CD4-positive, alpha-beta memory T cell (primary cell): ENCODE measurements at regions not wholly inside any gene's neighbourhood (a gene's known extent, or its start where the extent isn't known, plus 50 kb on each side); places are given as distances from the start of the nearest gene placed in this dataset.

ENCODE experiments used
- CTCF ChIA-PET: fragments of 350-600 bp; sonication (Branson Sonifier 250); formaldehyde crosslinking; loops from one replicate; lab custom pipeline; 2021; ENCODE audit warnings: inconsistent platforms; ENCODE audit not compliant: partially characterized antibody; lab: Charles Lee
- POLR2A ChIA-PET: fragments of 350-600 bp; sonication (Branson Sonifier 250); formaldehyde crosslinking; loops from one replicate; lab custom pipeline; 2021; ENCODE audit not compliant: partially characterized antibody; lab: Charles Lee
- DNase-seq, 5 donors: peaks; one replicate each; pipeline versions ENCODE4 v3.0.0 to v3.0.0-alpha.2; 2020 to 2022; ENCODE audit warnings: mixed read lengths in 1 of 5
- H3K27ac ChIP-seq: one replicate; pipeline ENCODE4 v1.7.0; 2013; ENCODE audit warnings: low read depth, low read length
- H3K27me3 ChIP-seq: 2 replicates; pipeline ENCODE4 v1.7.0; 2013; ENCODE audit warnings: mild to moderate bottlenecking, low read length, moderate library complexity; ENCODE audit not compliant: insufficient read depth
- H3K36me3 ChIP-seq: 2 replicates; pipeline ENCODE4 v1.7.0; 2013; ENCODE audit warnings: mild to moderate bottlenecking, low read length, moderate library complexity; ENCODE audit not compliant: insufficient read depth
- H3K4me1 ChIP-seq: 2 replicates; pipeline ENCODE4 v1.7.0; 2013; ENCODE audit warnings: mild to moderate bottlenecking, low read length, moderate library complexity; ENCODE audit not compliant: insufficient read depth
- H3K4me3 ChIP-seq, 2 donors: one replicate each; pipeline ENCODE4 v1.7.0; 2013; ENCODE audit warnings: low read length in 2 of 2, mild to moderate bottlenecking in 1 of 2
- H3K9me3 ChIP-seq, 2 donors: one replicate each; pipeline ENCODE4 v1.7.0; 2013; ENCODE audit warnings: low read length in 2 of 2, control low read depth in 1 of 2; ENCODE audit not compliant: control insufficient read depth in 1 of 2
- H3K27ac Mint-ChIP-seq, 7 donors: one replicate each; pipeline ENCODE4 v1.8.0; 2020 to 2021; ENCODE audit warnings: mixed read lengths in 7 of 7, mild to moderate bottlenecking in 6 of 7, inconsistent platforms in 3 of 7, moderate library complexity in 3 of 7
- H3K27me3 Mint-ChIP-seq, 2 donors: one replicate each; pipeline ENCODE4 v1.8.0; 2020 to 2021; ENCODE audit warnings: mixed read lengths in 2 of 2
- H3K36me3 Mint-ChIP-seq, 2 donors: one replicate each; pipeline ENCODE4 v1.8.0; 2020 to 2021; ENCODE audit warnings: mixed read lengths in 2 of 2, inconsistent platforms in 1 of 2, mild to moderate bottlenecking in 1 of 2
- H3K4me1 Mint-ChIP-seq, 4 donors: one replicate each; pipeline ENCODE4 v1.8.0; 2020 to 2021; ENCODE audit warnings: mixed read lengths in 4 of 4, mild to moderate bottlenecking in 1 of 4
- H3K4me3 Mint-ChIP-seq, 8 donors: one replicate each; pipeline ENCODE4 v1.8.0; 2020 to 2021; ENCODE audit warnings: mixed read lengths in 8 of 8, mild to moderate bottlenecking in 7 of 8, moderate library complexity in 6 of 8, inconsistent platforms in 3 of 8
- H3K9me3 Mint-ChIP-seq, 8 donors: one replicate each; pipeline ENCODE4 v1.8.0; 2020 to 2021; ENCODE audit warnings: mixed read lengths in 8 of 8, mild to moderate bottlenecking in 5 of 8, inconsistent platforms in 3 of 8, moderate library complexity in 1 of 8
- intact Hi-C: fragments of 100-400 bp; cut with micrococcal nuclease; formaldehyde crosslinking; loops from one replicate; pipeline ENCODE4 v1.15.1; 2023

- ChIA-PET CTCF (interaction anchor here (1.0 to 1.5 kb wide), 2 partner anchors 9 to 276 kb away, joined by 3 read pairs; no protein-coding TSS in a partner anchor), POLR2A (no interaction called here)
- intact Hi-C loops = no loop called here
- Mint-ChIP-seq H3K4me3 (no peak overlapping the region), H3K36me3 (peaks cover 0 to 5% of the 10 kb centered on the region in 2 donors), H3K27ac (no peak overlapping the region), H3K27me3 (no peaks in the 10 kb centered on the region), H3K4me1 (peaks cover 0 to 3% (median 0%) of the 10 kb centered on the region in 4 donors), H3K9me3 (peaks cover 0 to 17% (median 0%) of the 10 kb centered on the region in 8 donors)
- Histone ChIP-seq H3K27me3 (no peaks in the 10 kb centered on the region), H3K4me3 (no peak overlapping the region), H3K4me1 (peaks cover 2% of the 10 kb centered on the region), H3K27ac (no peak overlapping the region), H3K36me3 (no peaks in the 10 kb centered on the region), H3K9me3 (no peaks in the 10 kb centered on the region)
- no peak for DNase-seq
These were observed 530.7 kb upstream of the CFAP20DC start for GRCh38 chr3:59580499-59580898.

DNA sequence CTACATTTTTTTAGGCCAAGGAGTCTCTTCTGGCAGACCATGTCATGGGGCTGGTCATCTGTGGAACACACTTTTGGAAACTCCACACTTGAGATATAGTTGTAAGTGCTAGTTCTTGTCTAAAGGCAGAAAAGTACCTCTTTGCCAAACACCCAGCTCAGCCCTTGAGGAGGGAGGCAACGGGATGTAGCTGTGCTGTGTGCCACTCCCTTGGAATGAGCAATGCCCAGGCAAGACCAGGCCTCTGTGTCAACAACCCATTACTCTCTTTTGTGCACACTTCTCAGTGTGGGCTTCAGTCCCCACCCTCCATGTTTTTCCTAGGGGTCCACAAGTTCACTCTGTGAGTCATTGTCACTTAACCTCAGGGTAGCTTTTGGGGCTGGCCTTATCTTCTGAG lies 528.3 kb upstream of the CFAP20DC start:
- no peak overlapping the region for H3K4me3 ChIP-seq

GRCh38 chr3:59576606-59577005 lies 526.8 kb upstream of the CFAP20DC start:
- Histone ChIP-seq H3K9me3 (no peaks in the 10 kb centered on the region), H3K36me3 (no peaks in the 10 kb centered on the region), H3K27me3 (no peaks in the 10 kb centered on the region), H3K4me3 (no peak overlapping the region), H3K27ac (no peak overlapping the region), H3K4me1 (peaks cover 7% of the 10 kb centered on the region)
- H3K9me3 Mint-ChIP-seq = no peaks in the 10 kb centered on the region
- peaks cover 0 to 5% (median 0%) of the 10 kb centered on the region in 4 donors for H3K4me1 Mint-ChIP-seq
- DNase-seq = no peak
- no peaks in the 10 kb centered on the region for H3K36me3 Mint-ChIP-seq
- H3K27ac Mint-ChIP-seq = peak overlapping the region in 1 of 7 donors; percentile 2
- ChIA-PET CTCF (interaction anchor here (0.8 to 7.4 kb wide), 14 partner anchors 8 to 1805 kb away, joined by 3 to 54 read pairs (median 5); no protein-coding TSS in a partner anchor), POLR2A (no interaction called here)
- intact Hi-C loops = loop anchor here (5.0 kb wide), 2 partner anchors 264 to 1371 kb away; no protein-coding TSS in a partner anchor
- no peak overlapping the region for H3K4me3 Mint-ChIP-seq
- H3K27me3 Mint-ChIP-seq = no peaks in the 10 kb centered on the region

More for the DNA sequence above, 528.3 kb upstream of the CFAP20DC start:
- CTCF ChIA-PET = interaction anchor here (0.9 to 7.4 kb wide), 6 partner anchors 10 to 1804 kb away, joined by 3 to 54 read pairs (median 10); no protein-coding TSS in a partner anchor
- H3K36me3 ChIP-seq = no peaks in the 10 kb centered on the region
- no peak for DNase-seq
- H3K27ac ChIP-seq = no peak overlapping the region
- H3K27me3 ChIP-seq = no peaks in the 10 kb centered on the region
- H3K36me3 Mint-ChIP-seq = peaks cover 0 to 5% of the 10 kb centered on the region in 2 donors
- intact Hi-C loops = loop anchor here (5.0 kb wide), 2 partner anchors 266 to 1369 kb away; no protein-coding TSS in a partner anchor
- H3K9me3 Mint-ChIP-seq = peaks cover 0 to 7% (median 0%) of the 10 kb centered on the region in 8 donors
- peaks cover 0 to 5% (median 0%) of the 10 kb centered on the region in 4 donors for H3K4me1 Mint-ChIP-seq
- H3K27me3 Mint-ChIP-seq = no peaks in the 10 kb centered on the region
- no peaks in the 10 kb centered on the region for H3K9me3 ChIP-seq
- H3K4me1 ChIP-seq = peaks cover 7% of the 10 kb centered on the region
- H3K27ac Mint-ChIP-seq = no peak overlapping the region
- H3K4me3 Mint-ChIP-seq = no peak overlapping the region
- POLR2A ChIA-PET = no interaction called here

DNA sequence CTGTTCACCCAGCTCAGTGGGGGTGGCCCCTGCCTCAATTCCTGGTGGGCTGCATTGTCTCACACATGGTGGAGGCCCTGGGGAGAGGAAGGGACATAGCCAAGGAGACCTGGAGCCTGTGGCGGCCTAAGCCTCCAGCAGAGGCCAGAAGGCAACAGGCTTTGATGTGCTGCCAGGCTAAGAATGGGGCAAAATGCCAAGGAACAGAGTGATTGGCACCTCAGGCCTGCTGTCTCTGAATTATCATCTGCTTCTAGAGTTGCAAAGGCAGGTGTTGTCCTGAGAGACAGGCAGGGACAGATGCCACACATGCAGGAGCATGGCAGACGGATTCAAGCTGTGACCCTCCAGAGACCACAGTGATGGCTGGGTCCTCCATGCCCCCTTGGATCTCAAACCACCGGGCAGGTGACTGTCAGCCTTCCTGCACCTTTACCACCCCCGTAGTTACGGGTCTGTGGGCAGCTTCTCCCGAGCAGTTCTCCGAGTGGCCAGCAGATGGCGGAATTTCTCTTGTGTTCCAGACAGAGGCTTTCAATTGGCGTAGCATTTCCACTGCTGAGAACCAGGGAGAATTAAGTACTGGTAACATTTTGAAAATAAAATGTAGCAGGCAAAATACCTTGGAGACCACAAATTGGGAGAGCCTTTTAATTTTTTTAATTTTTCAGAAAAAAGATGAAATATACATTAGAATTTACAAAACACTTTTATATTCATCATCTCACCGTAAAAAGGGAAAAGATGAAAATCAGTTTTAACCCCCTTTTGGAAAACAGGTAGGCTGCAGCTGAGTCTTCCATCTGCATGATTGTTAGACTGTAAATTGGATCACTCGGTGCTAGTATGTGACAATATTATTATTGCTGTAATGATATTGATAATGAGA lies 525.5 kb upstream of the CFAP20DC start:
- Histone ChIP-seq H3K9me3 (no peaks in the 10 kb centered on the region), H3K4me1 (peaks cover 7% of the 10 kb centered on the region), H3K36me3 (no peaks in the 10 kb centered on the region), H3K27ac (no peak overlapping the region), H3K27me3 (no peaks in the 10 kb centered on the region), H3K4me3 (no peak overlapping the region)
- CTCF ChIA-PET = interaction anchor here (0.6 to 7.4 kb wide), 33 partner anchors 7 to 1807 kb away, joined by 3 to 54 read pairs (median 4); no protein-coding TSS in a partner anchor
- H3K36me3 Mint-ChIP-seq = no peaks in the 10 kb centered on the region
- intact Hi-C loops = loop anchor here (1.0 to 5.0 kb wide), 6 partner anchors 263 to 1806 kb away; no protein-coding TSS in a partner anchor
- peak overlapping the region in 1 of 7 donors; percentile 19 for H3K27ac Mint-ChIP-seq
- DNase-seq = peak; percentile 74 to 81 (median 76)
- peak overlapping the region in 1 of 8 donors; percentile 45 for H3K4me3 Mint-ChIP-seq
- H3K27me3 Mint-ChIP-seq = no peaks in the 10 kb centered on the region
- no peaks in the 10 kb centered on the region for H3K9me3 Mint-ChIP-seq
- peaks cover 0 to 3% (median 0%) of the 10 kb centered on the region in 4 donors for H3K4me1 Mint-ChIP-seq
- POLR2A ChIA-PET = interaction anchor here (0.7 kb wide), 1 partner anchor 198 kb away, joined by 3 read pairs; no protein-coding TSS in a partner anchor

DNA sequence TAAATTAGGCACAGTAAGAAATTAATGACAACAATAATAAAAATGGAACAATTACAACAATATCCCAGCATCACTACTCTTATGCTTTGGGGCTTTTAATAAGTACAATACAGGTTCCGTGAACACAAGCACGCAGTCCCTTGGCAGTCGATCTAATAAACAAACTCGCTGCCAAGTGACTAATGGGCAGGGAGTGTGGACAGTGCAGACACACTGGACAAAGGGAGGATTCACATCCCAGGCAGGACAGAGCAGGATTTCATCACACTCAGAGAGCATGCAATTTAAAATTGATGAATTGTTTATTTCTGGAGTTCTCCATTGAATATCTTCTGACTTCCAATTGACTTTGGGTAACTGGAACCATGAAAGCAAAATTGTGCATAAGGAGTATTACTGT lies 524.1 kb upstream of the CFAP20DC start:
- H3K4me3 ChIP-seq = no peak overlapping the region
- H3K4me1 Mint-ChIP-seq = peaks cover 0 to 3% (median 0%) of the 10 kb centered on the region in 4 donors
- no peak overlapping the region for H3K27ac Mint-ChIP-seq
- ChIA-PET CTCF (interaction anchor here (1.1 to 7.4 kb wide), 8 partner anchors 11 to 1808 kb away, joined by 3 to 54 read pairs (median 9); no protein-coding TSS in a partner anchor), POLR2A (no interaction called here)
- H3K27me3 Mint-ChIP-seq = peaks cover 0 to 2% of the 10 kb centered on the region in 2 donors
- H3K4me1 ChIP-seq = peaks cover 7% of the 10 kb centered on the region
- no peaks in the 10 kb centered on the region for H3K9me3 ChIP-seq
- DNase-seq = no peak
- no peaks in the 10 kb centered on the region for H3K36me3 Mint-ChIP-seq
- no peak overlapping the region for H3K4me3 Mint-ChIP-seq
- H3K9me3 Mint-ChIP-seq = no peaks in the 10 kb centered on the region
- no peaks in the 10 kb centered on the region for H3K36me3 ChIP-seq
- H3K27ac ChIP-seq = no peak overlapping the region
- no peaks in the 10 kb centered on the region for H3K27me3 ChIP-seq
- intact Hi-C loops = loop anchor here (2.0 kb wide), 1 partner anchor 857 kb away; no protein-coding TSS in a partner anchor

DNA sequence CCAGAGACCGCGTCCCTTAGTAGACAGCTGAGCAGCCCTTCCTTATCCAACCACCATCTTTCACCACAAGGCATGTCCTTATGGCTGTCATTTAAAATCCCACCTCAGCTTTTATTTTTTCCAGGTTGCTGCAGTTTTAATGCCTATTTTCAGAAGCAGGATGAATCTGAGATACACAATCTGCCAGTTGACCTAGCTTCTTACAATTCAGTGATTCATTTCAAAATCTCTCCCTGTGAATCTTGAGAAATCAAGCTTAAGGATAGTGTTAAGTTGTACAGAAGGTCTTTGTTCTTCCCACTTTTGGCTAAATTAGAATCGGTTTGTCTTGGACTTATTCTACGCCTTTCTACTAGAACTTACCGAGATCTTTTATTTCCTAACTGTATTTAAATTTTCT lies 522.3 kb upstream of the CFAP20DC start:
- peak overlapping the region in 1 of 7 donors; percentile 32 for H3K27ac Mint-ChIP-seq
- CTCF ChIA-PET = interaction anchor here (7.4 kb wide), 1 partner anchor 287 kb away, joined by 54 read pairs; no protein-coding TSS in a partner anchor

DNA sequence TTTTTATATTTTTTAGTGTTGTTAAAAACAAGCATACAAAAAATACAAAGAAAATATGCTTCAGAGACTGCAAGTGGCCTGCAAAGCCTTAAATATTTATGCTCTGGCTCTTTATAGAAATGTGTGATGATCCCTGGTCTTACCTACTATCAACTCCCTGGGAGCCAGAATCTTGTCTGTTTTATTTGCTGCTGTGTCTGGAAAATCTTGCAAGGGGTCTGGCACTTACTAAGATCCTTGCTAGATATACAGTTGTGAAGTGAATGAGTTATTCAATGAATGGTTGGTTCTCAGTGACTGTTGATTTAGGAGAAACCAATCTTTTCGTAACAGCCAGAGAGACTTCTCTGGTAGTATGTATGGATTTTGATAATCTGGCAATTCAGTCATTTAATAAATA lies 521.0 kb upstream of the CFAP20DC start:
- peaks cover 4 to 12% (median 9%) of the 10 kb centered on the region in 4 donors for H3K4me1 Mint-ChIP-seq
- H3K9me3 Mint-ChIP-seq = no peaks in the 10 kb centered on the region
- H3K36me3 ChIP-seq = no peaks in the 10 kb centered on the region
- POLR2A ChIA-PET = no interaction called here
- intact Hi-C loops = no loop called here
- H3K4me3 ChIP-seq = no peak overlapping the region
- H3K4me1 ChIP-seq = peaks cover 7% of the 10 kb centered on the region
- no peak overlapping the region for H3K4me3 Mint-ChIP-seq
- no peak overlapping the region for H3K27ac ChIP-seq
- H3K27me3 ChIP-seq = no peaks in the 10 kb centered on the region
- DNase-seq = no peak
- H3K27me3 Mint-ChIP-seq = peaks cover 0 to 2% of the 10 kb centered on the region in 2 donors
- CTCF ChIA-PET = interaction anchor here (1.1 kb wide), 1 partner anchor 287 kb away, joined by 4 read pairs; no protein-coding TSS in a partner anchor
- no peak overlapping the region for H3K27ac Mint-ChIP-seq
- H3K9me3 ChIP-seq = no peaks in the 10 kb centered on the region
- no peaks in the 10 kb centered on the region for H3K36me3 Mint-ChIP-seq

More for the DNA sequence above, 522.3 kb upstream of the CFAP20DC start:
- DNase-seq = no peak
- no peak overlapping the region for H3K4me3 Mint-ChIP-seq
- intact Hi-C loops = no loop called here
- no peak overlapping the region for H3K4me3 ChIP-seq
- H3K27me3 Mint-ChIP-seq = peaks cover 0 to 2% of the 10 kb centered on the region in 2 donors
- POLR2A ChIA-PET = no interaction called here
- H3K27ac ChIP-seq = no peak overlapping the region
- peaks cover 7% of the 10 kb centered on the region for H3K4me1 ChIP-seq
- H3K36me3 Mint-ChIP-seq = no peaks in the 10 kb centered on the region
- no peaks in the 10 kb centered on the region for H3K9me3 ChIP-seq
- no peaks in the 10 kb centered on the region for H3K36me3 ChIP-seq
- no peaks in the 10 kb centered on the region for H3K9me3 Mint-ChIP-seq
- H3K27me3 ChIP-seq = no peaks in the 10 kb centered on the region
- peaks cover 0 to 4% (median under 1%) of the 10 kb centered on the region in 4 donors for H3K4me1 Mint-ChIP-seq
